Left ventricle myocardium superior (tissue), 1 donor: ENCODE measurements at regions not wholly inside any gene's neighbourhood (a gene's known extent, or its start where the extent isn't known, plus 50 kb on each side); places are given as distances from the start of the nearest gene placed in this dataset.

Experiments used
- ATAC-seq: fragments of 200-7000 bp; cut with Tn5 transposase; one replicate; pipeline ENCODE4 v1.9.1; 2020; ENCODE audit warnings: mild to moderate bottlenecking, moderate library complexity
- DNase-seq: peaks from one replicate; pipeline ENCODE4 v3.0.0-alpha.2; 2020
- intact Hi-C: fragments of 100-400 bp; cut with micrococcal nuclease; formaldehyde crosslinking; loops from one replicate; pipeline ENCODE4 v1.11.0; 2022
- donor health status: DM: no; HTN: yes; CAD: no; lungs with severe emphysema.

GRCh38 chr6:98526465-98526864, 307.9 kb upstream of the POU3F2 start:
- DNase-seq, result no peak
- no peak for ATAC-seq
- intact Hi-C loops, result no loop called here

- DNase-seq, result no peak
- no peak for ATAC-seq
- intact Hi-C loops, result no loop called here
These were observed 305.0 kb upstream of the POU3F2 start for GRCh38 chr6:98529364-98529763.

- no peak for DNase-seq
- intact Hi-C loops, result no loop called here
These were observed 303.6 kb upstream of the POU3F2 start for GRCh38 chr6:98530732-98531131.

GRCh38 chr6:98532004-98532403, 302.4 kb upstream of the POU3F2 start:
- intact Hi-C loops, result no loop called here
- no peak for DNase-seq
- no peak for ATAC-seq

More at GRCh38 chr6:98530732-98531131, 303.6 kb upstream of the POU3F2 start:
- no peak for ATAC-seq

- ATAC-seq, result no peak
These were observed 294.6 kb upstream of the POU3F2 start for GRCh38 chr6:98539741-98540140.

GRCh38 chr6:98546376-98546775, 288.0 kb upstream of the POU3F2 start:
- ATAC-seq, result no peak
- intact Hi-C loops, result no loop called here
- no peak for DNase-seq

More at GRCh38 chr6:98539741-98540140, 294.6 kb upstream of the POU3F2 start:
- DNase-seq, result no peak
- intact Hi-C loops, result no loop called here

- DNase-seq (no peak), ATAC-seq (no peak)
- intact Hi-C loops, result no loop called here
These were observed 287.2 kb upstream of the POU3F2 start for GRCh38 chr6:98547151-98547550.

- intact Hi-C loops, result no loop called here
- no peak for ATAC-seq
- no peak for DNase-seq
These were observed 286.7 kb upstream of the POU3F2 start for GRCh38 chr6:98547634-98548033.

GRCh38 chr6:98548301-98548700, 286.1 kb upstream of the POU3F2 start:
- intact Hi-C loops, result no loop called here
- DNase-seq, result no peak
- ATAC-seq, result no peak

- intact Hi-C loops, result no loop called here
- ATAC-seq, result no peak
- no peak for DNase-seq
These were observed 274.0 kb upstream of the POU3F2 start for GRCh38 chr6:98560418-98560817.

- intact Hi-C loops, result no loop called here
- no peak for DNase-seq
- no peak for ATAC-seq
These were observed 273.5 kb upstream of the POU3F2 start for GRCh38 chr6:98560841-98561240.

GRCh38 chr6:98566126-98566525, 268.2 kb upstream of the POU3F2 start:
- DNase-seq (no peak), ATAC-seq (no peak)
- intact Hi-C loops, result no loop called here

- intact Hi-C loops, result no loop called here
- no peak for DNase-seq
- ATAC-seq, result no peak
These were observed 261.8 kb upstream of the POU3F2 start for GRCh38 chr6:98572579-98572978.

GRCh38 chr6:98574984-98575383, 259.4 kb upstream of the POU3F2 start:
- ATAC-seq, result no peak
- no peak for DNase-seq
- intact Hi-C loops, result no loop called here

- intact Hi-C loops, result no loop called here
- ATAC-seq (no peak), DNase-seq (no peak)
These were observed 257.6 kb upstream of the POU3F2 start for GRCh38 chr6:98576791-98577190.

GRCh38 chr6:98578016-98578415, 256.4 kb upstream of the POU3F2 start:
- intact Hi-C loops, result no loop called here
- DNase-seq (no peak), ATAC-seq (no peak)

- no peak for ATAC-seq
- intact Hi-C loops, result no loop called here
- DNase-seq, result no peak
These were observed 255.3 kb upstream of the POU3F2 start for GRCh38 chr6:98579079-98579478.

GRCh38 chr6:98579941-98580340, 254.4 kb upstream of the POU3F2 start:
- DNase-seq (no peak), ATAC-seq (no peak)
- intact Hi-C loops, result no loop called here

- intact Hi-C loops, result no loop called here
- ATAC-seq, result no peak
- no peak for DNase-seq
These were observed 252.7 kb upstream of the POU3F2 start for GRCh38 chr6:98581705-98582104.

- intact Hi-C loops, result no loop called here
- DNase-seq, result no peak
- no peak for ATAC-seq
These were observed 250.9 kb upstream of the POU3F2 start for GRCh38 chr6:98583506-98583905.

GRCh38 chr6:98586163-98586562, 248.2 kb upstream of the POU3F2 start:
- intact Hi-C loops, result no loop called here
- DNase-seq (no peak), ATAC-seq (no peak)

- no peak for DNase-seq
- intact Hi-C loops, result no loop called here
- ATAC-seq, result no peak
These were observed 246.8 kb upstream of the POU3F2 start for GRCh38 chr6:98587555-98587954.
